Stimulated activated CD8-positive, alpha-beta memory T cell treated with anti-CD3 and anti-CD28 coated beads, Interleukin-2, amount 100 ng/mL, for 48 hours (primary cell): ENCODE measurements at regions not wholly inside any gene's neighbourhood (a gene's known extent, or its start where the extent isn't known, plus 50 kb on each side); places are given as distances from the start of the nearest gene placed in this dataset.
"Not testable (repeated sequence)": the region's sequence is repeated elsewhere in the genome, so short reads cannot be mapped to it uniquely, and the experiment has no call there.

Experiments
- DNase-seq, 2 donors: peaks; one replicate each; pipeline ENCODE4 v3.0.0-alpha.2; 2020; ENCODE audit warnings: low read depth in 2 of 2

DNA sequence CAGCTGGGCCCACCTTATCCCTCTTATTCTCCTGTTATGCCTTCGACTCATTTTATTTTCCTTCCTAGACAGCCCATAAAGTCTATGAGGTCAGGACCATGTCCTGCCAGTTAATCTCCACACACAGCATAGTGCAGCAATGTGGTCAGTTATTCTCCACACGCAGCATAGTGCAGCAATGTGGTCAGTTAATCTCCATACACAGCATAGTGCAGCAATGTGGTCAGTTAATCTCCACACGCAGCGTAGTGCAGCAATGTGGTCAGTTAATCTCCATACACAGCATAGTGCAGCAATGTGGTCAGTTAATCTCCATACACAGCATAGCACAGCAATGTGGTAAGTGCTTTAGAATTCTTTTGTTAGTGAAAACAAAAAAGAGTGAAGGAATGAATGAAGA lies 77.8 kb downstream of the TEX36 start:
- DNase-seq: no peak

GRCh38 chr10:125602825-125603224 lies 80.1 kb downstream of the TEX36 start:
- DNase-seq: no peak

- no peak for DNase-seq
Measured at GRCh38 chr10:125599194-125599593, 83.8 kb downstream of the TEX36 start.

DNA sequence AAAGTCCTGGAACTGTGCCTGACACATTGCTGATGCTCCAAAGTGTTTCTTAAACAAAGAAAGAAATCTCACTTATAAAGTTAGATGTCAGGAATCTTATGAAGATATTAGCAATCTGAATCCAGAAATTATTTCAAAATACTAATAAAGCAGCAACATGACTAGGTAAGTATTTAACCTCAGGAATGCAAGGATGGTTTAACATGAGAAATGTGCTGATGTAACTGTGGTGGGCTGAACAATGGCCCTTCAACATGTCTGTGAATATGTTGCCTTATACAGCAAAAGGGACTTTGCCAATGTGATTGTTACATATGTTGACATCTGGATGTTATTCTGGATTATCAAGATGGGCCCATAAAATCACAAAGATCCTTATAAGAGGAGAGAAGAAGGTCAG lies 87.1 kb downstream of the TEX36 start:
- no peak for DNase-seq

DNA sequence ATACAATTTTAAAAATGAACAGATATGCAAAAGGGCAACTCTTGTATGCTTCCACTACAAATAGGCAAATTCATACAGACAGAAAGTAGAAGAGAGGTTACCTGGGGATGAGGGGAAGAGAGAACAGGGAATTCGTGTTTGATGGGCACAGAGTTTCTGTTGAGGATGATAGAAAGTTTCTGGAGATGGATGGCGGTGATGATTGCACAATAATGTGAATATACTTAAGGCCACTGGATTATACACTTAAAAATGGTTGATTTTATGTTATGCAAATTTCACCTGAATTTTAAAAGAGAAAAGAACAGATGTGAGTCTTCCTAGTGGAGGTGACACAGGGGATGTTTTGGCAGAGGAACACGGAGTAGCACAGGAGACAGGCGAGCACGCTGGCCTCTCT lies 89.3 kb downstream of the TEX36 start:
- DNase-seq: no peak

- no peak for DNase-seq
Measured at GRCh38 chr10:125592897-125593296, 90.1 kb downstream of the TEX36 start.

DNA sequence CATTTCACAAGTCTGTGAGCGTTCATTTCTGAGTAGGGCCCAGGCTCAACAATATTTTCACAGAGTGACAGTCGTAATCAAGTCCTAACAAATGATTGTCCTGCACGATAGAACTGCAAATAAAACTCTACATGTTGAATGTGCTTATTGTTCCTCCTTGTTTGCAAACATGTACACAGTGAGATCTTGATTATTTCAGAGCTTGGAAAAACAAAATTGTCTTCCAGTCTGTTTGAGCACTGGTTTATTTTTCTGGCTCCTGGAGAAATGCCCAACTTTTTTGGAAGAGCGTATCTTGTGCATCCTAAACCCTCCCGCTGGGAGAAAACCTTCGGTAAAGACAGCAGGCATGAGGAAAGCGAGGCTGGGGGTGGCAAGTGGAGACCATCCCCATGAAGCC lies 91.1 kb downstream of the TEX36 start:
- no peak for DNase-seq

DNA sequence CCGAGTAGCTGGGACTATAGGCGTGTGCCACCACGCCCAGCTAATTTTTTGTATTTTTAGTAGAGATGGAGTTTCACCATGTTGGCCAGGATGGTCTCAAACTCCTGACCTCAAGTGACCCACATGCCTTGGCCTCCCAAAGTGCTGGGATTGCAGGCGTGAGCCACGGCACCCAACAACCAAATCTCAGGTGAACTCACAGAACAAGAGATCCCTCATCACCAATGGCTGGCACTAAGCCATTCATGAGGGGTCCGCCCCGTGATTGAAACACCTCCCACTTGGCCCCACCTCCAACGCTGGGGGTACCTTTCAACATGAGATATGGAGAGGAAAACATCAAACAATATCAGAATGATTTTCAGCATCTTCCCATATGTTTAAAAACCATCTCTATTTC lies 94.2 kb downstream of the TEX36 start:
- DNase-seq: not testable (repeated sequence)

GRCh38 chr10:125584954-125585353 lies 98.0 kb downstream of the TEX36 start:
- no peak for DNase-seq

DNA sequence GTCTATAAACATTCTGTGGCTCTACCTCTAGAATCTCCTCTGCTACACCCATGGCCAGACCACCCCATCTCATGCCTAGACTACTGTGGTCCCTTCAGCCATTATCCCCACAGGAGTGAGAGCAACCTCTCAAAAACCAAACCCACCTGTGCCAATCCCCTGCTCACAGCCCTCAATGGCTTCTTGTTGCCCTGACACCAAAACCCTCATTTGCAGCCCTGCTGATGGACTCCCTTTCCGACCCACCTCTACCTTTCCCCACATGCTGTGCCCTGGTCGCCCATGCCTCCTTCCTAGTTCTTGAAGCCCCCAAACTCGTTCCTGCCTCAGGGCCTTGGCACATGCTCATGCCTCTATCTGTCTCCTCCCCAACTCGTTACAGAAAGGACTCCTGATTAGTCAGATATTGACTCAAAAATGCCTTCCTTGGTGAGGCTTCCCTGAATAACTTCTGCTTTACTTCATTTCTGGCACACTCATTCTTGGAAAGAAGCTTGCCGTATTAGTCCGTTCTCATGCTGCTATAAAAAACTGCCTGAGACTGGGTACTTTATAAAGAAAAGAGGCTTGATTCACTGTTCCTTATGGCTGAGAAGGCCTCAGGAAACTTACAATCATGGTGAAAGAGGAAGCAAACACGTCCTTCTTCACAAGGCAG lies 104.2 kb downstream of the TEX36 start:
- no peak for DNase-seq

DNA sequence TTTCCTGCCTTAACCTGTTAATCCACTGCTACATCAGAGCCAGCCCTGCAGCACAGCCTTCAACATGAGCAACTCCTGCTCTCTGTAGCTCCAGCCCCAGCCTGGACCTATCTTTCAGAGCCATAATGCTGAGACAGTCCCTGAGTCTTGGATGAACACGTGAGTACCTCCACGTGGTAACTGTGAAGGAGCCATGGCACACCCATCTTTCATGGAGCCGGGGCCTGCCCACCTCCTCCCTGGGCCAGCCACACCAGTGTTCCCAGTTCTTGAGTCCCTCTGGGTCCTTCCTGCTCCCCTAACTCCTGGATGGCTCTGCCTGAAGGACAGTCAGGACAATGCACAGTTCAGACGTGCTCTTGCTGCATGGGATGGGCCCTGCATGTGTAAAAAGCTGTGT lies 107.1 kb downstream of the TEX36 start:
- no peak for DNase-seq

GRCh38 chr10:125568156-125568555 lies 114.8 kb downstream of the TEX36 start:
- DNase-seq: no peak

GRCh38 chr10:125567529-125567928 lies 115.4 kb downstream of the TEX36 start:
- DNase-seq: no peak

DNA sequence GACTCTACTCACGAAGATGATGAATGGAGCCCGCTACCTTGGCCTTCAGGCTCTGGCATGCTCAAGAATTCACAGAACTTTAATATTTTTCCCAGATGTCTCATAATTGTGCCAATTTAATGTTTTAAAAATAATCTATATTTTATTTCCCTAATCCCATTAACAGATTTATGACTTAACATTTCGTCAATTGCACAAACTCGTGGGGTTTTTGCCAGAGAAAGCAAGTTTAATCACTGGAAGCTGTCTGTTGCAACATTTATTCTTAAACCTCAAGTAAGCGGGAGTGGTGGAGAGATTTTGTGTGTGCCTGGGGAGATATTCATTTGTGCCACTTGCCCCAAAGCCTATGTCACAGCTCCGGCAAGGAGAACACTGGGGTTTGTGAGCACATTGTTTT lies 117.9 kb downstream of the TEX36 start:
- no peak for DNase-seq

GRCh38 chr10:125564570-125564969 lies 118.4 kb downstream of the TEX36 start:
- DNase-seq: no peak

- DNase-seq: no peak
Measured at GRCh38 chr10:125562737-125563136, 120.2 kb downstream of the TEX36 start.

DNA sequence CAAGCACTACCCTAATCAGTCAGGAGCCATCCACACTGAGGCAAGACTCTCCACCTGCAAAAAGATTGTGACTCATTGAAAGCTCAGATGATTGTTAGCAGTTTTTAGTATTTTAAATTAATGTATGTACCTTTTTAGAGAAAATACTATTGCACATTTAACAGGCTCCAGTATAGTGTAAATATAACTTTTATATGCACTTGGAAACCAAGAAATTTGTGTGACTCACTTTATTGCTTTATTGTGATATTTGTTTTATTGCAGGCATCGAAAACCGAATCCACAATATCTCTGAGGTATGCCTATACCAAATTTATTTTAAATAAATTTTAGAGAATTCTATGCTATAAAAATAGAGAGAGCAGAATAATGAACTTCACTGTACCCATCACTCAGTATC lies 122.0 kb downstream of the TEX36 start:
- DNase-seq: no peak

GRCh38 chr10:125559210-125559609 lies 123.8 kb downstream of the TEX36 start:
- no peak for DNase-seq

- DNase-seq: no peak
Measured at GRCh38 chr10:125557801-125558505, 125.0 kb downstream of the TEX36 start.

GRCh38 chr10:125557311-125557710 lies 125.7 kb downstream of the TEX36 start:
- DNase-seq: no peak

DNA sequence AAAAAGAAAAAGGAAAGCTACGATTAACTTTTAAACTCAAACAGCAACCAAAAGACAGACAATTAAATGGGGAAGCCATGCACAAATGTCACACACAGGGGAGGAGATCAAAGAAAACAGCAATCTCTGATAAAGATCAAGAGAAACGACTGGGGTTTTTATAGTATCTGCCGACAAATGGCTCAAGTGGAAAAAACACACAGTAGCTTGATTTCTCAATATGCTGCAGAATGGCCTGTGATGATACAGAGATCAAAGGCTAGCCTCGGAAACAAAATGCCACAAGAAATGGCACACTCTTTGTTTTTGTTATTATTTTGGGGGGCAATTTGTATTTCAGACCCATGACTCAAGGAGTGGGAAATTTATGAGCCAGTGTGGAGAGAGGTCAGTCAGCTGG lies 126.1 kb downstream of the TEX36 start:
- DNase-seq: no peak

GRCh38 chr10:125555743-125556142 lies 127.2 kb downstream of the TEX36 start:
- DNase-seq: no peak

- DNase-seq: no peak
Measured at GRCh38 chr10:125555267-125555666, 127.7 kb downstream of the TEX36 start.

DNA sequence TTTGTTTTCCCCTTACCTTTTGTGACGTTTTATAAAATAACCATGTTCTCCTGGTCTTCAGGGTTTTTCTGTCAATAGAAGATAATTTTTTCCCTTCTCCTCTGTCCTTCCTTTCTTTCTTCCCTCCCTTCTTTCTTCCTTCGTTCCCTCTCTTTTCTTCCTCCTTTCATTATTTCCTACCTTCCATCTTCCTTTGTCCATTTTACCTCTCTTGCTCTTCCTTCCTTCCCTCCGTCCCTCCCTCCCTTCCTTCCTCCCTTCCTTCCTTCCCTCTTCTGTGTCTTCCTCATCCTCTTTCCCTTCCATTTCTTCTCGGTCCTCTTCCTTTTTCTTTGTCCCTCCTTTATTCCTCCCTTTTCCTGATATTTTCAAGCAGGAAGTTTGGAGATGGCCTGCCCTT lies 128.2 kb downstream of the TEX36 start:
- no peak for DNase-seq
